8988T (cell line): ENCODE measurements at regions not wholly inside any gene's neighbourhood (a gene's known extent, or its start where the extent isn't known, plus 50 kb on each side); places are given as distances from the start of the nearest gene placed in this dataset.
"Not testable (repeated sequence)": the region's sequence is repeated elsewhere in the genome, so short reads cannot be mapped to it uniquely, and the experiment has no call there.

Experiments used
- DNase-seq: peaks from one replicate; pipeline ENCODE4 v3.0.0; 2011

DNA sequence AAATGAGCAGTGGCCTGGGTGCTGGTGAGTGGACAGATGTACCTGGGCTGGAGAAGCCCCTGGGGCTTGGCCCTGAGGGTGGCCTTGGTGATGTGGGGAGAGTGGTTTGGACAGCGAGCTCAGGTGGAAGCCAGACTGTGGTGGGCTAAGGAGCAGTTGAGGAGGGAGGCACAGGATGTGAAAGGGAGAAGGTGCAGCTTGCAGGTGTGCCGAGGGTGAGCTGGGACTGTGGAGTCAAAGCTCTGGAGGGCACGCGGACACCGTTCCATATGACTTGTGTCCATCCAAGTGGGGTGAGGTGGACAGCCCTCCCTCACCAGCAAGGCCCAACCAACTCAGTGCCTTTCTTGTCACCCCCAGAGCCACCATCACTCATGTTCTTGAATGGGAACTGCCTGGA is 170.8 kb upstream of the ZNF267 start:
- DNase-seq, result no peak

- no peak for DNase-seq
Measured at GRCh38 chr16:31703526-31704128, 170.0 kb upstream of the ZNF267 start.

DNA sequence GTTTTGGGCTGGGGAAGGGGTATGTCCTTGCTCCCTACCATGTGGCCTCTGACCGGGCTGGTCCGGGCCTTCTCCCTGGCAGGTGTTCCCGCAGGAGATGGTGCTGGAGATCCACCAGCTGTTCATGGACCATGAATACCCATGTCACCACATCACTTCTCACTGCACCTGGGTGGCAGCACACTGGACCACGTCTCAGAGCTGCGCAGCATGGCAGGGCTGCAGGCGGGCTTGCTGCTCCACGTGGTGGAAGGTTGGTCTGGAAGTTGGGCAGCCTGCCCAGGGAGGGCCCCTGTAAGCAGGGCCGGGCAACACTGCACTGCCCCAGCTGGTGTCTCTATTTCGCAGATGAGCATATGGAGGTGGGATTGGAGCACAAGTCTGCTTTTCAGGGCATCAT is 169.5 kb upstream of the ZNF267 start:
- no peak for DNase-seq

DNA sequence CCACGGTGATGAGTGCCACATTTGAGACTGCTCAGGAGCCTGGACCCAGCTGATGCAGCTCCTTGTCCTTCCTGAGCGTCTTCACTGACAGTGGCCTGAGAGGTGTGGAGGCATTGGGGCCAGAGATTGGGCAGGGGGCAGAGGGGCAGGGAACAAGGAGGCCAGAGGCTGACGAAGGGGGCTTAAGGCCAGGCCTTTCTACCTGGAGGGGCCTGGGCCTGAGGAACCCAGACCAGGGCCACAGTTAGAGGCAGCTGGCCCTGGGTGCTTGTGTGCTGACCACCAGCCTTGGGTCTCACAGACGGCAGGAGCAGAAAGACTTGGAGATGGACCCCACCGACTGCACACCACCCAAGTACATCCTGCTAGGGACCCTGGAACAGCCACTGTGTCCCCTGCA is 168.2 kb upstream of the ZNF267 start:
- DNase-seq, result no peak

GRCh38 chr16:31706318-31706717 is 167.3 kb upstream of the ZNF267 start:
- no peak for DNase-seq

DNA sequence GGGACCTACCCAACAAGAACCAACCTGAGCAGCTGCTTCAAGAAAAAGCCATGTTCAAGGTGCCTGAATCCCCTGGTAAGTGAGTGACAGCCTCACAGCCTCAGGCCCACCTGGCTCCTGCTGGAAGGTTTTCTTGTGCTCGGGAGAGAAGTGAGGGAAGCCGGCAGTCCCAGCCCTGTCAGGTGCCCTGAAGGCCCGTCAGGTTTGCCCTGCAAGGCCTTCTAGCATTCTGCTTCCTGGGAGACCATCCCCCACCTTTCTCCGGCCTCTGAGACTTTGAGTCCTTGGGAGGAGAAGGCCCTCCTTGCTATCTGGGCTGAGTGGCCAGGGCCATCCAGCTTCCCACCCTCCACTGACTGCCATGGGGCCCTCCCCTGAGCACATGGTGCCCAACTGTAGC is 166.7 kb upstream of the ZNF267 start:
- DNase-seq, result no peak

- no peak for DNase-seq
Measured at GRCh38 chr16:31707743-31708335, 165.8 kb upstream of the ZNF267 start.

DNA sequence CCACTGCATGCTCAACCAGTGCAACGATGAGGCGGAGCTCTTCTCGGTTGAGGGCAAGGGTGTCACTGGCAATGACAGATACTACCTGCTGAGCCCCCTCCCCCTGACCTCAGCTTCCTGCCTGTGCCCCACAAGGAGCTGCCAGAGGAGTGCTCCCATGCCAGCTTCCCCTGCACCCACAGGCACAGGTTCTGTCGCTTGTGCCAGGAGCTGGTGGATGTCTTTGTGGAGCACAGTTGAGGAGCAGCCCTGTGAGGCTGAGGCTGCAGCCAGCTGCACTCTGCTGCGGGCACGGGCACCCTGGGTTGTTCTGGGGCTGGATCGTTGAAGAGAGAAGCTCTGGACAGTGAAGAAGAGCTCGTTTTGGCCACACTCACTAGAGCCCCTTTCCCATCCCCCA is 165.3 kb upstream of the ZNF267 start:
- no peak for DNase-seq

- no peak for DNase-seq
Measured at GRCh38 chr16:31709181-31709580, 164.4 kb upstream of the ZNF267 start.

GRCh38 chr16:31710134-31710533 is 163.5 kb upstream of the ZNF267 start:
- DNase-seq, result no peak

DNA sequence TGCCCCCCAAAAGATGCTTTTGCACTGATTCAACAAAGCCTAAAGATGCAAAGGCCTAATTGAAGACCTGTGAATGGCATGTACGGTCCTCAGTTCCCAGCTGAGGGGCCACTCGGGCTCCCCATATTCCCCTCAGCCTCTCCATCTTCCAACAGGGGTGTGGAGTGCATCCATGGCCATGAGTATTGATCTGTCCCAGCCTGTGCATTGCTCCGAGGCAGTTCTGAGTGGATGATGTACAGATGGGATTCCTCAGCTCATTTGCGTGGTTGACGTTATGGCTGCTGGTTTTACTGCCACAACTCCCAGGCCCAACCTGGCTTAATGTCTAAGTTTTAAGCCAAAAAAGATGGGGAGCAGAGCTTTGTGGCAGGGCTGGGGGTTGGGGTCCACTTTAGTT is 162.7 kb upstream of the ZNF267 start:
- DNase-seq, result no peak

- DNase-seq, result no peak
Measured at GRCh38 chr16:31711344-31711845, 162.2 kb upstream of the ZNF267 start.

GRCh38 chr16:31712064-31712540 is 161.5 kb upstream of the ZNF267 start:
- no peak for DNase-seq

DNA sequence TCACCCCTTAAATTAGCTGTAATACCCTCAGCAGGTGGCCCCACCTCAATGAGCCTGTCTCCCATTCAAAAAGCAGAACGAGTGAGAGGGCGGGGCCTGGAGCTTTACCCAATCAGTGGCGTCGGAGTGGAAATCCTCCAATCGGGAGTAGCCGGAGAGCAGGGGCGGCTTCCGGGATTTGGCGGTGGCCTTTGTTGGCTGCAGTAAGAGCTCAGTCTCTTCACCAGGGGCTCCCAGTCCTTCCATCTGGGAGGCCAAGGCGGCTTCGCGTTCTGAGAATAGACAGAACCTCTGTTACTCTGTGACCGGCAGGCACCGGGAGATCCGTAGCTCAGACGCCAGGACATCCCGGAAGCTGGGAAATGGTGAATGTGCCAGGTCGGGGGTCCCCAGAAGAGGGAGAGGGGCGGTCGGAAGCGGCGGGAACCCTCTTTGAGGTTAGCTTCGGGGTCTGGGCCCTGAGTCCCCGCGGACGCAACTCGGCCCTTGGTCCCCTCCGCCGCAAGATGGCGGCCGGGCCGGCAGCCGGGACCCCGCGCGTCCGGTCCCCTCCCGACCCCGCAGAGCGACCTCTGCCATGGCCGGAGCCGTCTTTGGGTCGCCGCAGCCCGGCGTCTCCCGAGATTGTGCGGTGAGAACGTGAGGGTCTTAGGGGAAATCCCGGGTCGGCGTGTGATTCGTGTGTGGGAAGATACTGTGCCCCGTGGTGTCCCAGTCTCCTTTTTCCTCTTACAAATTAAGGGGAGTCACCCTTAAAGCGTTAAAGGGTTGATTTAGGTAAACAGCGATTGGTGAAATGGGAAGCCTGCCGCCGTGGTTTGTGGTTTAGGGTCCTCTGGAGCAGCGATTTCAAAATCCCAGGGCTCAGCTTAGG is 160.3 kb upstream of the ZNF267 start:
- DNase-seq, result peak; percentile 63

DNA sequence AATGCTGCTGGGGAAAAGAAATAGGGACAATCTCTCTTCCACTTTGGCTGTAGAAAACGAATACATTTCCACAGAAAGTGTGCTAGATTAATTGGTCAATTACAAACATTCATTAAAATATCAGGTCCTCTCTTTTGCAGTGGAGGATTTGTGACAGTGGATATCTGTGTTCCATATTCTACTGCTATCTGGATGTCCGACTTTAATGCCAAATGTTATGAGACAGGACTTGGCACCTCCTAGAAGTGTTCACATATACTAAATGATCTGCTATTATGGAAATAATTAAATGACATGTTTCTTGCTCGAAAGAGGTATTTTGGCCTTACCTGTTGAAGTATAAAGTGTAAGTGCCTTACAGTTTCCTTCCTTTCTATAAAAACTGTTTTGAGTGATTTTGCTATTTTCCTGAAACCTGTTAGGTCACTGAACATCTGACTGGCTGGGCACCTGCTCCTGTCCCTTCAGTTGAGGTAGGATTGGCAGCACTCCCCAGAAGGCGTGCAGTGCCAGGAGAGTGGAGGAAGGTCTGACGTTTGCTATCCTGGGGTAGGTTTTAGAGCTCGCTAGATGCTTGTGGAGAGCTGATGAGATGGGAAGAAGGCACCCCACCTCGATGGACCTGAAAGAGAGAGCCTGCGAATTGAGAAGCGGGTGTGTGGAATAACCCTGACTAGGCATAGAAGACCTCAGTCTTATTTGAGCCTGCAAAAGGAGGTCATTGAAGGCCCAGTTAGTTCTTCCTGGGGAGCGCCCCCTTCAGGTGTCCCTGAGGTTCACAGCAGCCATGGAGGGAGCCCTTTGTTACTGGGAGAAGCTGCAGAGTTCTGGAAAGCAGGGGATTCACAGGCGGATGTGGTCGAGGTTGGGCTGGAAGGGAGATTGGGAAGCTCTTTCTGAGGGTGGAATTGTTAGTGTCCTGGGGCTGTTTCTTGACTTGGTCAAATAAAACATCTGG is 159.4 kb upstream of the ZNF267 start:
- no peak for DNase-seq

DNA sequence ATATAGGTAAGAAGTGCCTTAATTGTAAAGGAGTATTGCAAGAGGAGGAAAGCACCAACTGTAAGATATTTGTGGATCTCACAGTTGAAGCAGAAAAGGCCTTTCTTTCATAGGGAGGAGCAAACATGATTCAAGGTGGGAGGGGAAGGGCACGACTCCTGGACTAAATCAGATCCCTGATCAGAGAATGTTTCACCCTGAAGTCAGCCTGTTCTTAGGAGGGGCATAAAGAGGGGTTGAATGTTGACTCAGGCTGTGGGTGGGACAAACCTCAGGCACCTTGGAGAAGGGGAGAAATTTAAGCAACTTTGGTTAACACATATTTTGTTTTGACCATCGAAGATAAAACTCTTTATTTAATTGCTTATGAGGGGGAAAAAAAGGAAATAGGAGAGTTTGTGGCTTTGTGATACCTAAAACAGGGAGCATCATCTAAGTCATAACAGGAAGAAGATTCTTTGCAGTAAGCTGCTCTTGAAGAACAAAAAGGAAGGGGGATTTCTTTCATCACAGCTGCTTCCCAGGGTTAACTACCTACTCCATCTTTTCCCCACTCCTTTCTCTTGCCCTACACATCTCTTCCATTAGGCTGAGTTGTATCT is 158.6 kb upstream of the ZNF267 start:
- no peak for DNase-seq

DNA sequence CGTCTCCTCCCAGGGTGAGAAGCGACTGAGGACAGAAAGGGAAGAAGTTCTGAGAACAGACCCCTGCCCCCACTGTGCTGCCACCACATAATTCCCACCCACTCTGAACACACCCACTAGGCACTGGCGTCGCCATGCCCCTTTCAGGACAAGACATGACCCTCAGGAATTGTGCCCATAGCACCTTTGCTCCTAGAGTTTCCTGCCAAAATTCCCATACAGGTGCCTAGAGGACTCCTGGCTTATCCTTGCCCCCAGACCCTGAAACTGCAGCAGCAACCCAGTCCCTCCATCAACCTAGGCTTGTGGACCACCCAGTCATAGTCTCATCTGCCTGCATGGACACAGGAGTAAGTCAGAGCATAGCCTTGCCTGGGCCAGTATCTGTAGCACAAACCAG is 157.7 kb upstream of the ZNF267 start:
- no peak for DNase-seq

GRCh38 chr16:31718998-31719397 is 154.6 kb upstream of the ZNF267 start:
- DNase-seq, result no peak

- DNase-seq, result no peak
Measured at GRCh38 chr16:31727553-31727952, 146.1 kb upstream of the ZNF267 start.

DNA sequence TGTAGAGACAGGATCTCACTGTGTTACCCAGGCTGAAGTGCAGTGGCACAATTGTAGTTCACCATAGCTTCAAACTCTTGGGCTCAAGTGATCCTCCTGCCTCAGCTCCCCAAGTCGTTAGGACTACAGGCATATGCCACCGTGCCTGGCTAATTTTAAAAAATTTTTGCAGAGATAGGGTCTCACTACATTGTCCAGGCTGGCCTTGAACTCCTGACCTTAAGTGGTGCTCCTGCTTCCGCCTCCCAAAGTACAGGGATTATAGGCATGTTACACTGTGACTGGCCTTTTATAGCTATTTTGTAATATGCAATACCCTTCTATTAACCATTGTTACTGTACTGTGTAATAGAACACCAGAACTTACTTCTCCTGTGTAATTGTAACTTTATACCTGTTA is 139.3 kb upstream of the ZNF267 start:
- DNase-seq, result no peak

DNA sequence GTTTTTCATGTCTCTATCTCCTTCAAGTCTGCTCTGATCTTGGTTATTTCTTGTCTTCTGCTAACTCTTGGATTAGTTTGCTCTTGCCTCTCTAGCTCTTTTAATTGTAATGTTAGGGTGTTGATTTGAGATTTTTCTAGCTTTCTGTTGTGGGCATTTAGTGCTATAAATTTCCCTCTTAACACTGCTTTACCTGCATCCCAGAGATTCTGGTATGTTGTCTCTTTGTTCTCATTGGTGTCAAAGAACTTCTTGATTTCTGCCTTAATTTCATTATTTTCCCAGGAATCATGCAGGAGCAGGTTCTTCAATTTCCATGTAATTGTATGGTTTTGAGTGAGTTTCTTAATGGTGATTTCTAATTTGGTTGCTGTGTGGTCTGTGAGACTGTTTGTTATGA is 128.5 kb upstream of the ZNF267 start:
- not testable (repeated sequence) for DNase-seq

DNA sequence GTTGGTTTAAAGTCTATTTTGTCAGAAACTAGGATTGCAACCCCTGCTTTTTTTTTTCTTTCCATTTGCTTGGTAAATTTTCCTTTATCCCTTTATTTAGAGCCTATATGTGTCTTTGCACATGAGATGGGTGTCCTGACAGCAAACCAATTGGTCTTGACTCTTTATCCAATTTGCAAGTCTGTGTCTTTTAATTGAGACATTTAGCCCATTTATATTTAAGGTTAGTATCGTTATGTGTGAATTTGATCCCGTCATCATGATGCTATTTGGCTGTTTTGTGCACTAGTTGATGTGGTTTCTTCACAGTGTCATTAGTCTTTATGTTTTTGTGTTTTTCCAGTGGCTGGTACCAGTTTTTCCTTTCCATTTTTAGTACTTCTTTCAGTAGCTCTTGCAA is 127.7 kb upstream of the ZNF267 start:
- no peak for DNase-seq
